ENCODE measurements at regions not wholly inside any gene's neighbourhood (a gene's known extent, or its start where the extent isn't known, plus 50 kb on each side); places are given as distances from the start of the nearest gene placed in this dataset.

DNA sequence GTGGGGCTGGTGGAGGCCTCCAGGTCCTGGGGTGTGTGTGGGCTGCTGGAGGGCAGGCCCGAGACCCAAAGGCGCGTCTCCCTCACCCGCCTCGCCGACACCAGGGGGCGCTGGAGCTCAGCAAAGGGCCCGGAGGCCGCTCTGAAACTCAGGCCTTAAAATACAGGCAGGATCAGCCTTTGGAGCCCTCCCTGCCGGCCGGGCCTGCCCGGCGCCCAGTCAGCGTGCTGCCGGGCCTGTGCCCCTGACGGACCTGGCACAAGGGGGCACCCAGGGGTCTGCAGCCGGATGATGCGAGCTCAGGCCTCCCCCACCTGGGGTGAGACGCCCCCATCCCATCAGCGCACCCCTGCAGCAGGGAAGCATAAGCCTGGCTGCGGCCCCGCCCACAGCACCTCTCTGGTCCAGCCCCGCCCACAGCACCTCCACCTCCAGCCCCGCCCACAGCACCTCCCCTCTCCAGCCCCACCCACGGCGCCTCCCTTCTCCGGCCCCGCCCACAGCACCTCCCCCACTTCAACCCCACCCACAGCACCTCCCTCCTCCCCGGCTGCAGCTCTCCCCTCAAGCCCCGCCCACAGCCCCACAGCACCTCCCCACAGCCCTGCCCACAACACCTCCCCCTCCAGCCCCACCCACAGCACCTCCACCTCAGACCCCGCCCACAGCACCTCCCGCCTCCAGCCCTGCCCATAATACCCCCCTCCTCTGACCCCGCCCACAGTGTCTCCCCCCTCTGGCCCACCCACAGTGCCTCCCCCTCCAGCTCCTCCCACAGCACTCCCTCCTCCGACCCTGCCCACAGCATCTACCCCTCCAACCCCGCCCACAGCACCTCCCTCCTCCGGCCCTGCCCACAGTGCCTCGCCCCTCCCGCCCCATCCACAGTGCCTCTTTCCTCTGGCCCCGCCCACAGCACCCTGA, 92.8 kb upstream of the OTOS start:
- Mint-ChIP-seq H3K27ac (ENCODE audit: unreplicated experiment) (no peak overlapping the region), H3K36me3 (ENCODE audit: low read depth, unreplicated experiment) (no peaks in the 10 kb centered on the region), H3K4me3 (ENCODE audit: unreplicated experiment) (no peak overlapping the region), H3K27me3 (ENCODE audit: unreplicated experiment) (peaks cover 20% of the 10 kb centered on the region), H3K4me1 (ENCODE audit: unreplicated experiment) (no peaks in the 10 kb centered on the region), H3K9me3 (ENCODE audit: unreplicated experiment) (peaks cover 6% of the 10 kb centered on the region)
- DNase-seq (ENCODE audit: low spot score), result peak; percentile 88
- TF ChIP-seq, protein P1, sequence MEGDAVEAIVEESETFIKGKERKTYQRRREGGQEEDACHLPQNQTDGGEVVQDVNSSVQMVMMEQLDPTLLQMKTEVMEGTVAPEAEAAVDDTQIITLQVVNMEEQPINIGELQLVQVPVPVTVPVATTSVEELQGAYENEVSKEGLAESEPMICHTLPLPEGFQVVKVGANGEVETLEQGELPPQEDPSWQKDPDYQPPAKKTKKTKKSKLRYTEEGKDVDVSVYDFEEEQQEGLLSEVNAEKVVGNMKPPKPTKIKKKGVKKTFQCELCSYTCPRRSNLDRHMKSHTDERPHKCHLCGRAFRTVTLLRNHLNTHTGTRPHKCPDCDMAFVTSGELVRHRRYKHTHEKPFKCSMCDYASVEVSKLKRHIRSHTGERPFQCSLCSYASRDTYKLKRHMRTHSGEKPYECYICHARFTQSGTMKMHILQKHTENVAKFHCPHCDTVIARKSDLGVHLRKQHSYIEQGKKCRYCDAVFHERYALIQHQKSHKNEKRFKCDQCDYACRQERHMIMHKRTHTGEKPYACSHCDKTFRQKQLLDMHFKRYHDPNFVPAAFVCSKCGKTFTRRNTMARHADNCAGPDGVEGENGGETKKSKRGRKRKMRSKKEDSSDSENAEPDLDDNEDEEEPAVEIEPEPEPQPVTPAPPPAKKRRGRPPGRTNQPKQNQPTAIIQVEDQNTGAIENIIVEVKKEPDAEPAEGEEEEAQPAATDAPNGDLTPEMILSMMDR (IDR thresholded peaks at IDR 0.05; ENCODE audit: unreplicated experiment), result peak; percentile 85

DNA sequence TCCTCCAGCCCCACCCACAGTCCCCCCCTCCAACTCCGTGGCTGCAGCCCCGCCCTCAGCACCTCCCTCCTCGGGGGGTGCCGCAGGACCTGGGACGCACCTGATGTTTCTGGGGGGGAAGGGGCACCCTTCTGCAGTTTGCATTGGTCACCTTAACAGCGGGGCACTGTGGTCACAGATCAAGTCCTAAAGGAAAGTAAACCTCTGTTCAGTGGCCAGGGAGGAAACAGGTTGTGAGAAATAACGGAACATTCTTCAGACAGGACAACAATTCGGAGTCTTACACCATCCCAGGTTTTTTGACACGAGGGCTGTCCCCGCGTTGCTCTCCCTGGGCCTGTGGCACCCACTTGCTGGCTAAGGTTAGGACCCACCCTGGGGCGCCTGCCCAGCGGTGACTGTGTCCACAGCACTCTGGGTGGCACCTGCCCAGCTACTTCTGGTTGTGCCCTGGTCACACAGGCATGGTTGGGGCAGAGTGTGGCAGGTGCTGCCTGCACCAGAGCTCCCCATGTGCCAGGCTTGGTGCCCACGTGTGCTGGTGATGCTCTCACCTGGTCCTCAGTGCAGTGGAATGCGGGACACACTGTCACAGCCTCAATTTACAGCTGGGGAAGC, 93.5 kb upstream of the OTOS start:
- H3K27ac Mint-ChIP-seq (ENCODE audit: unreplicated experiment), result no peak overlapping the region
- H3K9me3 Mint-ChIP-seq (ENCODE audit: unreplicated experiment), result peaks cover 4% of the 10 kb centered on the region
- H3K27me3 Mint-ChIP-seq (ENCODE audit: unreplicated experiment), result peaks cover 18% of the 10 kb centered on the region
- TF ChIP-seq, protein P1 (IDR thresholded peaks at IDR 0.05; ENCODE audit: unreplicated experiment), result no peak
- no peak for DNase-seq (ENCODE audit: low spot score)
- no peaks in the 10 kb centered on the region for H3K4me1 Mint-ChIP-seq (ENCODE audit: unreplicated experiment)
- no peak overlapping the region for H3K4me3 Mint-ChIP-seq (ENCODE audit: unreplicated experiment)
- no peaks in the 10 kb centered on the region for H3K36me3 Mint-ChIP-seq (ENCODE audit: low read depth, unreplicated experiment)

DNA sequence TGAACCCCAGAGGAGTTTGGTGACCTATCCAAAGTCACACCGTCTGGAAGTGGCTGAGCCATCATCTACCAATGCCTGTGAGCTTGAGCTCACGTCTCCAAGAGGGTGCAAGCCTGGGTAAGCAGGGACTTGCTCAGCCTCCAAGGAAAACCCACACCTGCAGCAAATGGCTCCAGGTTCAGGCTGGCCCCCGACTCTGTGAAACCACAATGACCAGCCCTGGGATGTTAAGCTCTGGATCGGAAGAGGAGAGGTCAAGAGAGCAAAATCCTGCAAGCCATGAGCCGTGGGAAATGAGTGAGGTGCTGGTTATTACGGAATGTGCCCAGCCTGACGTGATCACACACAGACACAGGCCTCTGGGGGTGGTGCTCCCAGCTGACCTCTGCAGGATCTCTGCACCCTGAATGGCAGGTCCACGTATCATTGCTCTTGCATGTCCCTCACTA, 94.1 kb upstream of the OTOS start:
- Mint-ChIP-seq H3K4me1 (ENCODE audit: unreplicated experiment) (no peaks in the 10 kb centered on the region), H3K36me3 (ENCODE audit: low read depth, unreplicated experiment) (no peaks in the 10 kb centered on the region), H3K4me3 (ENCODE audit: unreplicated experiment) (peak overlapping the region; percentile 69), H3K9me3 (ENCODE audit: unreplicated experiment) (no peaks in the 10 kb centered on the region), H3K27ac (ENCODE audit: unreplicated experiment) (no peak overlapping the region), H3K27me3 (ENCODE audit: unreplicated experiment) (peaks cover 15% of the 10 kb centered on the region)
- DNase-seq (ENCODE audit: low spot score), result no peak
- TF ChIP-seq, protein P1 (IDR thresholded peaks at IDR 0.05; ENCODE audit: unreplicated experiment), result no peak

DNA sequence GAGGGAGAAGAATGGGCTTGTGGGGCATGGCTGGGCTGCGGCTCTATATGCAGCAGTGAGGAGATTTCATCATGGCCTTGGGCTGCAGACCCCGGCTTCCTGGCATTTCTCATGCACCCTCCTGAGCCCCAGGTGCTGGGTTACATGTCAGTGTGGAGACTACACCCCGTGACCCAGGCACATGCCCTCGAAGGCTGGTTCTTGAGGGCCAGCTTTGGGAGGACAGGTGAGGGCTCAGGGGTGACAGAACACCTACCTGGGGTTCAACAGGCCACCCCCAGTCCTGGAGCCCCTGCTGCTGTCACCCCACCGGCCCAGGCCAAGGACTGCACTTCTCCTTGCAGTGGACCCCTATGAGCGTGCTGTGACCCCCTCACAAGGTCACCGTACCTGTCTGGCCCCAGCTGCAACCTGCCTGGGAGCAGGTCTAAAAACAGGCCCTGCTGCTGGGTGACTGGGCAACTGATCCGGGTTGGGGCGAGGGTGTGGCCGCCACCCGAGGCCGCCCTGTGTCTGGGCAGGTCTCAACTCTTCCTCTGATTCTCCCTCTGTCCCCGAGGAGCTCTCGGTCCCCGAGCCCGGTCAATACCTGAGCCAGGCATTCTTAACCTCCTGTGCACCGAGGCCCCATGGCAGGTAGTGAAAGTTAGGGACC, 94.8 kb upstream of the OTOS start:
- H3K27ac Mint-ChIP-seq (ENCODE audit: unreplicated experiment), result no peak overlapping the region
- H3K36me3 Mint-ChIP-seq (ENCODE audit: low read depth, unreplicated experiment), result no peaks in the 10 kb centered on the region
- no peaks in the 10 kb centered on the region for H3K4me1 Mint-ChIP-seq (ENCODE audit: unreplicated experiment)
- H3K9me3 Mint-ChIP-seq (ENCODE audit: unreplicated experiment), result no peaks in the 10 kb centered on the region
- H3K4me3 Mint-ChIP-seq (ENCODE audit: unreplicated experiment), result no peak overlapping the region
- H3K27me3 Mint-ChIP-seq (ENCODE audit: unreplicated experiment), result peaks cover 14% of the 10 kb centered on the region
- TF ChIP-seq, protein P1 (IDR thresholded peaks at IDR 0.05; ENCODE audit: unreplicated experiment), result no peak
- DNase-seq (ENCODE audit: low spot score), result no peak
